ENCODE measurements at regions not wholly inside any gene's neighbourhood (a gene's known extent, or its start where the extent isn't known, plus 50 kb on each side); places are given as distances from the start of the nearest gene placed in this dataset.

DNA sequence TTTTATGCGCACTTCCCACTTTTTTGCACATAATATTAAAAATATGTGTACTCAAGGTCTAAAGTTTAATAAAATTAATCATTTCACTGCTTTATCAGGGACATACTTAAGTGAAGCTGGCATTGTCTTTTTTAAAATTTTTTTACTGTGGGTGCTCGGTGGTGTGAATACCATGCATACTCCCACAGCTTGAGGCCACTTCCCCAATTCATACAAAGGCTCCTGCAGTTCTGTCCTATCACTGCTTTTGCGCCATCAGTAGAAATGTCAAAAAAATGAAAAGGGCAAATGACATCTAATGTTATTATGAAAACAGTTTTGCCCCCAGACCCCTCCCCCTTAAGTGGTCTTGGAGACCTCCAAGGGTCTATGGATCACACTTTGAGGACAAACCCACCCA lies 464.1 kb upstream of the ARID1B start:
- Mint-ChIP-seq H3K27ac (no peak overlapping the region), H3K27me3 (no peaks in the 10 kb centered on the region), H3K4me3 (no peak overlapping the region), H3K36me3 (ENCODE audit: low read depth) (no peaks in the 10 kb centered on the region), H3K4me1 (peaks cover 2% of the 10 kb centered on the region), H3K9me3 (no peaks in the 10 kb centered on the region)
- DNase-seq = no peak
- ATAC-seq = no peak

- H3K27ac Mint-ChIP-seq = no peak overlapping the region
Measured at GRCh38 chr6:156311291-156311690, 465.9 kb upstream of the ARID1B start.

DNA sequence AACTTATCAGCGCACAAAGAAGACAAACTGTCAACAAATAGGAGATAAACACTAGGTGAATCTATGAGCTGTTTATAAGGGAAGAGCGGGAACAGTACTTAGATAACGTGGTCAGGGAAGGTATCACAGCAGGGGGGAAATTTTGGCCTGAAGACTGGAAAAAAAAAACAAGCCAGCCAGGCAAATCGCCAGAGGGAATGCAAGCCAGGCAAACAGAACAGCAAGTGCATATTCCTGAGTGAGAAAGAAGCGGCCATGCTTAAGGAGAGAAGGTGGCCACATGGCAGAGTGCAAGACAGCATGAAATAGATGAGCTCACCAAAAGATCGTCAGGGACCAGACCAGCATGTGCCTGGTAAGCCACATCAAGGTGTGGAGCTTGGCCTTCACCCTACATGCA lies 466.5 kb upstream of the ARID1B start:
- Mint-ChIP-seq H3K4me1 (peaks cover 2% of the 10 kb centered on the region), H3K36me3 (ENCODE audit: low read depth) (no peaks in the 10 kb centered on the region), H3K27ac (no peak overlapping the region), H3K4me3 (no peak overlapping the region), H3K27me3 (no peaks in the 10 kb centered on the region), H3K9me3 (no peaks in the 10 kb centered on the region)
- ATAC-seq = no peak
- DNase-seq = no peak

More at GRCh38 chr6:156311291-156311690, 465.9 kb upstream of the ARID1B start:
- DNase-seq = no peak
- Mint-ChIP-seq H3K36me3 (ENCODE audit: low read depth) (no peaks in the 10 kb centered on the region), H3K4me1 (peaks cover 2% of the 10 kb centered on the region), H3K27me3 (no peaks in the 10 kb centered on the region), H3K9me3 (no peaks in the 10 kb centered on the region), H3K4me3 (no peak overlapping the region)
- no peak for ATAC-seq

- Mint-ChIP-seq H3K27ac (no peak overlapping the region), H3K27me3 (no peaks in the 10 kb centered on the region), H3K9me3 (no peaks in the 10 kb centered on the region), H3K4me1 (peaks cover 2% of the 10 kb centered on the region), H3K36me3 (ENCODE audit: low read depth) (no peaks in the 10 kb centered on the region), H3K4me3 (no peak overlapping the region)
- DNase-seq (no peak), ATAC-seq (peak; percentile 54)
Measured at GRCh38 chr6:156309017-156309416, 468.2 kb upstream of the ARID1B start.

GRCh38 chr6:156308604-156309003 lies 468.6 kb upstream of the ARID1B start:
- H3K4me1 Mint-ChIP-seq = peaks cover 2% of the 10 kb centered on the region
- H3K9me3 Mint-ChIP-seq = no peaks in the 10 kb centered on the region
- no peaks in the 10 kb centered on the region for H3K36me3 Mint-ChIP-seq (ENCODE audit: low read depth)
- no peak for ATAC-seq
- no peak overlapping the region for H3K4me3 Mint-ChIP-seq
- DNase-seq = no peak
- no peaks in the 10 kb centered on the region for H3K27me3 Mint-ChIP-seq
- no peak overlapping the region for H3K27ac Mint-ChIP-seq

DNA sequence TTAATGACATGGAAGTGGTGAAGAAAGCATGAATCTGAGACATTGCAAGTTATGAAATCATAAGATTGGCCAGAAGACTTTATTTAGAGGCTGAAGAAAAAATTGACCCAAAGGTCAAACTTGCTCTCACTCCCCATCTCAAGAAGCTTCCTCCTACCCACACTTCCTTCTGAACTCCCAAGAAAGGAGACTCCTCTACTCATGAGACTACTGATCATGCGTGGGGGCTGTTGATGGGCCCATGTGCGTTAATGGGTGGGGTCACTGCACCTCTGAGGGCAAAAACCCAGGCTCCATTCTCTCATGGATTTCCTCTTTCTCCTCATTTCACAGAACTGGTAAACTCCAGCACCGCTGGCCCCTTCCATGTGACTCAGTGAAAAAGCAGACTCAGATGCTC lies 470.6 kb upstream of the ARID1B start:
- Mint-ChIP-seq H3K4me3 (no peak overlapping the region), H3K27me3 (no peaks in the 10 kb centered on the region)

GRCh38 chr6:156283091-156283490 lies 494.1 kb upstream of the ARID1B start:
- H3K27ac Mint-ChIP-seq = no peak overlapping the region
- H3K9me3 Mint-ChIP-seq = peaks cover 2% of the 10 kb centered on the region
- no peak overlapping the region for H3K4me3 Mint-ChIP-seq
- peaks cover 18% of the 10 kb centered on the region for H3K4me1 Mint-ChIP-seq
- no peak for ATAC-seq
- no peak for DNase-seq
- peaks cover under 1% of the 10 kb centered on the region for H3K36me3 Mint-ChIP-seq (ENCODE audit: low read depth)
- H3K27me3 Mint-ChIP-seq = peaks cover 3% of the 10 kb centered on the region

More for the DNA sequence above, 470.6 kb upstream of the ARID1B start:
- ATAC-seq = no peak
- Mint-ChIP-seq H3K9me3 (no peaks in the 10 kb centered on the region), H3K27ac (no peak overlapping the region), H3K4me1 (peaks cover 2% of the 10 kb centered on the region), H3K36me3 (ENCODE audit: low read depth) (no peaks in the 10 kb centered on the region)
- no peak for DNase-seq

DNA sequence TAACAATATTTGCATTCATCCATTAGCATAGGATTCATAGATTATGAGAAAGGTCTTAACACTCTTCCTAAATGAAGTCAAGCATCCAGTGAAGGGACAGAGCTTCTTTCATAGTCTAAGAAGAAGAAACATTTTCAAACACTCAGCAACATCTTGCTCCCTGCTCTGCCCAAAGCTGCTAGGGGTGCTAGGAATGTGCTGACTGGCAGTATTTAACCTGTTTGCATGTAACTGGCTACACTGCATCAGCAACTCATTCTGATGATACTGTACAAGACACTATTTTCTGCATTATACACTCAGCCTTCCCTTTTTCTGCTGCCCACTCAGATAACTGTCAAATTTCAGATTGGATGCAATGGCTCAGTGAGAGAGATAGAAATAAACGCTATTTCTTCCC lies 495.1 kb upstream of the ARID1B start:
- H3K9me3 Mint-ChIP-seq = peaks cover 7% of the 10 kb centered on the region
- no peak overlapping the region for H3K4me3 Mint-ChIP-seq
- H3K4me1 Mint-ChIP-seq = peaks cover 19% of the 10 kb centered on the region
- H3K27ac Mint-ChIP-seq = no peak overlapping the region
- peaks cover 4% of the 10 kb centered on the region for H3K36me3 Mint-ChIP-seq (ENCODE audit: low read depth)
- ATAC-seq (no peak), DNase-seq (no peak)
- peaks cover 6% of the 10 kb centered on the region for H3K27me3 Mint-ChIP-seq

GRCh38 chr6:156281266-156281665 lies 495.9 kb upstream of the ARID1B start:
- H3K27ac Mint-ChIP-seq = no peak overlapping the region

DNA sequence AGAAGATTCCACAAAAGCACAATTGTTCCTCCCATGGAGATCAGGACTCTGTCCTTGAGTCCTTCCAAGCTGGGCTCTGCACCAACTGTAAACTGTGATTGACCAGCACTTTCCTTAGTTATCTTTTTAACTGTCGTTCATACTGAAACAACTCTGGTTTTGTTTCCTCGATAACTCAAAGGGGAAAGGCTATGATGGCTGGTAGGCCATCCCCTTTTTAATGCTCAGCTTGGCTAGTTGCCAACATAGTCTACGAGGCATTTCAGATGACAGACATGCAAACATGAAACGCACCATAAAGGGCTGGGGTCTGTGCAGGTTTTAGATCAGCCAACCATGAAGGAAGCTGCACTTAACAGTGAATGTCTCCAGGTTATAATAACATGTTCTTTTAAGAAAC lies 497.1 kb upstream of the ARID1B start:
- Mint-ChIP-seq H3K4me1 (peaks cover 19% of the 10 kb centered on the region), H3K9me3 (peaks cover 7% of the 10 kb centered on the region), H3K4me3 (no peak overlapping the region), H3K36me3 (ENCODE audit: low read depth) (peaks cover 4% of the 10 kb centered on the region), H3K27ac (no peak overlapping the region), H3K27me3 (peaks cover 6% of the 10 kb centered on the region)
- ATAC-seq (no peak), DNase-seq (no peak)

More at GRCh38 chr6:156281266-156281665, 495.9 kb upstream of the ARID1B start:
- Mint-ChIP-seq H3K4me1 (peaks cover 19% of the 10 kb centered on the region), H3K36me3 (ENCODE audit: low read depth) (peaks cover 4% of the 10 kb centered on the region), H3K27me3 (peaks cover 6% of the 10 kb centered on the region), H3K9me3 (peaks cover 7% of the 10 kb centered on the region), H3K4me3 (no peak overlapping the region)
- no peak for DNase-seq
- no peak for ATAC-seq

DNA sequence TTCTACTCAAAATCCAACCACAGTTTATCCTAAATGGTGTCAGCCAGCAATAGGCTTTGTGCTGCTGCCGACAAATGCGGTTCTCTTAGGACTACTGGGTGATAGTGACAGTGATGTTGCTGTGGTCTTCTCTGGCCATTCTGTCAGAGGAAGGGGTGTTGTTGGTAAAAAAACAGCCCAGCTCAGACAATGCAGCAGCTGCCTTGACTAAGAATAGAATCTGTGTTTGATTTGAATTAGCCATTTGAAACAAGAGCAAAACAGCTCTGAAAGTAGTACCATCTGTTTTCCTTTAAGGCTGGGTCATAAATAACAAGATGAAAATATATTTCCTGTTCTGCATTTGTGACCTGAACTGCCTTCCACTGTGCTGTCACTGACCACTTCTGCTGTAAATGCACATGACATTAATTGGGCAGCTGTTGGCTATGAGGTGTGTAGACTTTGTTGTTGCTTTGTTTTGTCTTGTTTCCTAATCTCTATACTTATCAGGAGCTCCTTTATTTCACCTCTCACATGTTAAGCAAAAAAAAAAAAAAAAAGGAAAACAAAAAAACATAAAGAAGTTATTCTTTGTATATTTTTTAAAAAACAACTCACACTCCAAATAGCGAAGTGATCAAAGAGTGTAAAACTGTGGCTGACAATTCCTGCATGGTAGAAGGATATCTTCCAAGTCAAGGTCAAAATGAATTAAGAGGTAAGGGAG lies 497.8 kb upstream of the ARID1B start:
- Mint-ChIP-seq H3K27me3 (peaks cover 6% of the 10 kb centered on the region), H3K36me3 (ENCODE audit: low read depth) (peaks cover 4% of the 10 kb centered on the region), H3K27ac (no peak overlapping the region), H3K4me1 (peaks cover 19% of the 10 kb centered on the region), H3K9me3 (peaks cover 7% of the 10 kb centered on the region), H3K4me3 (no peak overlapping the region)
- DNase-seq = no peak
- no peak for ATAC-seq

DNA sequence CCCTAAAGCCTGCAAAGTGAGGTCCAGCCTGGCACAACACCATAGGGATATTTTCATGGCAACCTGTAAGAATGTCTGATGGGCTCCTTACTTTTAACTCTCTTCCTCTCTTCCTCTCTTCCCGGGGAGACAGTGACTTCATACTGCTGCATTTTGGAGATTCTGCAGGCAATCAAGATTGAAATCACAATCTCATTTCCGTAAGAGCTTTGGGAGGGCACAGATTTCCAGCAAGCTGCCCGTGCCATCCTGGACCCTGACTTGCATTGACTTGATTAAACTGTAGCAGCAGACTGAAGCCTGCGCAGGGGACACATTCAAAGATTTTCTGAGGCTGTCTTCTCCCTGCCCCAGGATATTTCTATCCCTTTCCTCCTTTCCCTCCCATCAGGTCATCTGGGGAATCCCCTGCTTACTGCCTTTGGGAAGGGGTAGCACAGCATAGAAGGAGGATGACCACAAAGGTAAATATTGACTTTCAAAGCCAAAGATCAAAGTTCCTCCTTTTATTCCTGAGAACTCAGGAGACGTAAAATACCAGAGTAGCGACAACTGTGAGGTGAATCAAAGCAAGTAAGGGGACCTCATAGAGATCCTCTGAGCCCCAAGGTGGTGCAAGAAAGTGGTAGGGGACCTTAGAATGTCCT lies 504.0 kb upstream of the ARID1B start:
- no peak overlapping the region for H3K4me3 Mint-ChIP-seq
- DNase-seq = no peak
- H3K27me3 Mint-ChIP-seq = peaks cover 5% of the 10 kb centered on the region
- H3K9me3 Mint-ChIP-seq = peaks cover 6% of the 10 kb centered on the region
- H3K36me3 Mint-ChIP-seq (ENCODE audit: low read depth) = peaks cover 4% of the 10 kb centered on the region
- H3K27ac Mint-ChIP-seq = no peak overlapping the region
- no peak for ATAC-seq
- H3K4me1 Mint-ChIP-seq = peaks cover 22% of the 10 kb centered on the region

DNA sequence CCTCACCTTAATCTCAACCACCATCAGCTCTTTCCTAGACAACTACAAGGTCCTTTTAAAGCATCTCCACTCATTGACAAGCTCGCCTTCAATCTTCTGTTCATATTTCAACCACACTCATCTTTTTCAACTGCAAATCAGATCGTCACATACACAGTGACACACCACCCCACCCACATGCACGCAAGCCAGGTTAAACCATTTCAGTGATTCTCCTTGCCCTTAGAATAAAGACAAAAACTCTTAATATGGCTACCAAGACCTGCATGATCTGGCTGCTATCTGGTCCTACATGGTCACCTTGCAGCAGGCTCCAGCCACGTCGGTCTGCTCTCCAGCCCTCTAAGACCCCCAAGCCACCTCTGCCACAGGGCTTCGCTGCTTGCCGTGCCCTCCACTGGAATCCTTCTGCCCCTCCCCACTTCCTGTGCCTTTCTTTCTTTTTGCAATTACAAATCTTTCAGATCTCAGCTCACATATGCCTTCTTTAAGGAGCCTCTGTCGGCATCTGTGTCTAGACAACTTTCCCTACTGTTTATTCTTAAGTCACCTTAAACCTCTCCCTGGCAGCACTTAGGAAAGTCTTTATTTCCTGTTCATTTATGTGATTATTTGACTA lies 507.3 kb upstream of the ARID1B start:
- peaks cover 5% of the 10 kb centered on the region for H3K9me3 Mint-ChIP-seq
- peak; percentile 11 for DNase-seq
- H3K36me3 Mint-ChIP-seq (ENCODE audit: low read depth) = peaks cover 3% of the 10 kb centered on the region
- peak overlapping the region; percentile 50 for H3K4me3 Mint-ChIP-seq
- peaks cover 21% of the 10 kb centered on the region for H3K4me1 Mint-ChIP-seq
- H3K27me3 Mint-ChIP-seq = no peaks in the 10 kb centered on the region
- peak overlapping the region; percentile 0 for H3K27ac Mint-ChIP-seq
- peak; percentile 70 for ATAC-seq

DNA sequence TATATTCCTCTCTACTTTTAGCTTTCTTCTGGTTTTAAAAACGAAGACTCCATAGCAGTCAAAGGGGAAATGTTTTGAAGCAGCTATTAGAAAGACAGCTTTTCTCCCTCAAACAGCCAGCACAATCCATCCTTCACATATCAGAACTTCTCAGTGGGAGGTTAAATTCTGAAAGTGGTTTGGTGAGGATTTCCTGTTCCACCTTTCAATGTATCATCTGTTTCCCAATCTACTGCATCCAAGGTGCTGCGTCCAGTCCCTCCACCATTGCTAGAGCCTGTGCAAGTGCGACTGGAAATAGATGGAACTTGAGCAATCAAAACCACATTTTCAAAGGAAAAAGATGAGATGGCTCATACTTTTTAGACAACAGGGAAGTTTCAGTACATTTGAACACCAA lies 508.3 kb upstream of the ARID1B start:
- ATAC-seq (no peak), DNase-seq (no peak)
- Mint-ChIP-seq H3K4me3 (no peak overlapping the region), H3K4me1 (peaks cover 21% of the 10 kb centered on the region), H3K27ac (no peak overlapping the region), H3K36me3 (ENCODE audit: low read depth) (peaks cover 3% of the 10 kb centered on the region), H3K9me3 (peaks cover 5% of the 10 kb centered on the region), H3K27me3 (no peaks in the 10 kb centered on the region)

DNA sequence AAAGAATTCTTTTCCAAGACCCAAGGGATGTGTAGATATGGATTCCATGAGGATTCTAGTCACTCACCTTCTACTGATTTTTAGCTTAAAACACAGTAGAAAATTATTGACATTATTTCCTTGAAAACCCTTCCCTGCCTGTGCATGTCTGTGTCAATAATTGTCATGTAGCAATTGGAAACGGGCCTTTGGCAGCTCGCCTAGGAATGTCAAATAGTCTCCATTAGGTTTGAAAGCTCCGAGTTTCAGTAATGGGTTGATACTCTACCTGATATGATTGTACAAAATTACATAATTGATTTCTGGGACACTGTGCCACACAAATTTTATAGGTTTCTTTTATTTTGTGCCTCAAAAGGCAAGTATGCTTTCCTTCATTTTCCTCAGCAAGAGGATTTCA lies 515.2 kb upstream of the ARID1B start:
- Mint-ChIP-seq H3K27me3 (no peaks in the 10 kb centered on the region), H3K4me1 (no peaks in the 10 kb centered on the region), H3K36me3 (ENCODE audit: low read depth) (peaks cover 3% of the 10 kb centered on the region), H3K27ac (no peak overlapping the region), H3K9me3 (peaks cover 9% of the 10 kb centered on the region), H3K4me3 (no peak overlapping the region)
- ATAC-seq (no peak), DNase-seq (no peak)

Measured in activated naive CD8-positive, alpha-beta T cell treated with anti-CD3 and anti-CD28 coated beads, Interleukin-2, amount 50 U/mL, for 24 hours (primary cell).